ENCODE measurements at regions not wholly inside any gene's neighbourhood (a gene's known extent, or its start where the extent isn't known, plus 50 kb on each side); places are given as distances from the start of the nearest gene placed in this dataset.

DNA sequence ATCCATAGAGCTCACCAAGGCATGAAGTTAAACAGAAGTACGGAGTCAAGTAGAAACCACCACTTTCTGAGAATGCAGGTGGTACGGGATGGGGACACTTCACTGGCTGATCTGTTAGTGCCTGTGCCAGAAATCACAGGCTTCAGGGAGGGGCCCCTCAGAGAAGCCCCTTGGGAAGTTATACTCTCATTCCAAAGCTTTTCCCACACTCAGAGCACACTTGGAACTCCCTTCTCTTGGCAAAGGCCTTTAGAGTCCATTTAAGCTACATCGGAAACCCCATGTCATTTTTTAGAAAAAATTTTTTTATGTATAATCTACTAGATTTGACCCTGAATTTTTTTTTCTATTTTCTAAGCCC, 80.7 kb upstream of the WASF3 start:
- H3K27me3 Mint-ChIP-seq (ENCODE audit: low read depth), result no peaks in the 10 kb centered on the region
- H3K4me1 Mint-ChIP-seq, result peaks cover 30% of the 10 kb centered on the region
- no peaks in the 10 kb centered on the region for H3K9me3 Mint-ChIP-seq
- peak overlapping the region; percentile 74 to 80 (median 76) for H3K4me3 Mint-ChIP-seq
- TF ChIP-seq, protein P1, sequence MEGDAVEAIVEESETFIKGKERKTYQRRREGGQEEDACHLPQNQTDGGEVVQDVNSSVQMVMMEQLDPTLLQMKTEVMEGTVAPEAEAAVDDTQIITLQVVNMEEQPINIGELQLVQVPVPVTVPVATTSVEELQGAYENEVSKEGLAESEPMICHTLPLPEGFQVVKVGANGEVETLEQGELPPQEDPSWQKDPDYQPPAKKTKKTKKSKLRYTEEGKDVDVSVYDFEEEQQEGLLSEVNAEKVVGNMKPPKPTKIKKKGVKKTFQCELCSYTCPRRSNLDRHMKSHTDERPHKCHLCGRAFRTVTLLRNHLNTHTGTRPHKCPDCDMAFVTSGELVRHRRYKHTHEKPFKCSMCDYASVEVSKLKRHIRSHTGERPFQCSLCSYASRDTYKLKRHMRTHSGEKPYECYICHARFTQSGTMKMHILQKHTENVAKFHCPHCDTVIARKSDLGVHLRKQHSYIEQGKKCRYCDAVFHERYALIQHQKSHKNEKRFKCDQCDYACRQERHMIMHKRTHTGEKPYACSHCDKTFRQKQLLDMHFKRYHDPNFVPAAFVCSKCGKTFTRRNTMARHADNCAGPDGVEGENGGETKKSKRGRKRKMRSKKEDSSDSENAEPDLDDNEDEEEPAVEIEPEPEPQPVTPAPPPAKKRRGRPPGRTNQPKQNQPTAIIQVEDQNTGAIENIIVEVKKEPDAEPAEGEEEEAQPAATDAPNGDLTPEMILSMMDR (IDR thresholded peaks at IDR 0.05; ENCODE audit: unreplicated experiment in 3 of 3), result no peak
- no peaks in the 10 kb centered on the region for H3K36me3 Mint-ChIP-seq (ENCODE audit: low read depth)
- H3K27ac Mint-ChIP-seq, result peak overlapping the region; percentile 35 to 83 (median 50)

DNA sequence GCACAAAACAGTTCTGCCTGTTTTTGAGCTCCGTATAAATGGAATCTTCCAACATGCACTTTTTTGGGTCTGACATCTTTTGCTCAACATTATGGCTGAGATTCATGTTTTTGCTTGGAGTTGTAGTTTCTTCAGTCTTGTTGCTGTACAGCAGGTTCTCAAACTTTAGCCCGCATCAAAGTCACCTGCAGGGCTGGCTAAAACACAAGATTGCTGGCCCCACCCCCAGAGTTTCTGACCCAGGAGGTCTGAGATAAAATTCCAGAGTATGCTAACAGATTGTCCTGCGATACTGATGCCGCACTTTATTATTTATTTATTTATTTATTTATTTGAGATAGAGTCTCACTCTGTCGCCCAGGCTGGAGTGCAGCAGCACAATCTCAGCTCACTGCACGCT, 79.8 kb upstream of the WASF3 start:
- Mint-ChIP-seq H3K27ac (no peak overlapping the region), H3K27me3 (ENCODE audit: low read depth) (no peaks in the 10 kb centered on the region), H3K4me3 (peak overlapping the region in 1 of 3 experiments; percentile 37), H3K9me3 (no peaks in the 10 kb centered on the region), H3K36me3 (ENCODE audit: low read depth) (no peaks in the 10 kb centered on the region), H3K4me1 (peaks cover 30% of the 10 kb centered on the region)
- TF ChIP-seq, protein P1 (IDR thresholded peaks at IDR 0.05; ENCODE audit: unreplicated experiment in 3 of 3), result no peak

DNA sequence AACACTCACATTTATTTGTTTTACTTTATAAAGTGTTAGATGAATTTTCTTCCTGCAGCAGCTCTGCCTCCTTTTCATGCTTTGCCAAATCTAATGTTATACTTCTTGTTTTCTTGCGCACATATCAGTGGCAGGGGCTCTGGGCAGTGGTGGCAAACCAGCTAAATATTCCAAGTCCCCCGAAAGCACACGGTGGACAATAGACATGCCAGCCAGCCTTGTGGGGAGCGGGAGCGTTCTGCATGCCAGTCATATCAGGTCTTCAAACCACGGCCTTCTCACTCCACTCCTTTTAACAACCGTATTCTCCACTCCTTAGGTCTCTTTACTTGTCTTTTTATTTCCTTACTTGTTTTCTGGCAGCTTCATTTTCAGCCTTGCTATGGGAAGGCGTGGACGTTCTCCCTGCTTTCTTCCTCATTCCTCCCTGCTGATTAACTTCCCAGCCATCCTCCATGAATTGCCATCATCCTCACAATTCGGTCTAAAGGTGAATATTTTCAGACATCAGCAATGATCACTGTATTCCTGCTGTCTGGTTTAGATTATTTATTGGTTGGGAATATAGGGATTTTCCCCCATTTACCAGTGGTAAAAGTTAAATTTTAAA, 77.1 kb upstream of the WASF3 start:
- peaks cover 23% of the 10 kb centered on the region for H3K4me1 Mint-ChIP-seq
- H3K27ac Mint-ChIP-seq, result no peak overlapping the region
- H3K27me3 Mint-ChIP-seq (ENCODE audit: low read depth), result no peaks in the 10 kb centered on the region
- H3K36me3 Mint-ChIP-seq (ENCODE audit: low read depth), result no peaks in the 10 kb centered on the region
- peak overlapping the region in 1 of 3 experiments; percentile 24 for H3K4me3 Mint-ChIP-seq
- H3K9me3 Mint-ChIP-seq, result no peaks in the 10 kb centered on the region
- TF ChIP-seq, protein P1 (IDR thresholded peaks at IDR 0.05; ENCODE audit: unreplicated experiment in 3 of 3), result no peak

DNA sequence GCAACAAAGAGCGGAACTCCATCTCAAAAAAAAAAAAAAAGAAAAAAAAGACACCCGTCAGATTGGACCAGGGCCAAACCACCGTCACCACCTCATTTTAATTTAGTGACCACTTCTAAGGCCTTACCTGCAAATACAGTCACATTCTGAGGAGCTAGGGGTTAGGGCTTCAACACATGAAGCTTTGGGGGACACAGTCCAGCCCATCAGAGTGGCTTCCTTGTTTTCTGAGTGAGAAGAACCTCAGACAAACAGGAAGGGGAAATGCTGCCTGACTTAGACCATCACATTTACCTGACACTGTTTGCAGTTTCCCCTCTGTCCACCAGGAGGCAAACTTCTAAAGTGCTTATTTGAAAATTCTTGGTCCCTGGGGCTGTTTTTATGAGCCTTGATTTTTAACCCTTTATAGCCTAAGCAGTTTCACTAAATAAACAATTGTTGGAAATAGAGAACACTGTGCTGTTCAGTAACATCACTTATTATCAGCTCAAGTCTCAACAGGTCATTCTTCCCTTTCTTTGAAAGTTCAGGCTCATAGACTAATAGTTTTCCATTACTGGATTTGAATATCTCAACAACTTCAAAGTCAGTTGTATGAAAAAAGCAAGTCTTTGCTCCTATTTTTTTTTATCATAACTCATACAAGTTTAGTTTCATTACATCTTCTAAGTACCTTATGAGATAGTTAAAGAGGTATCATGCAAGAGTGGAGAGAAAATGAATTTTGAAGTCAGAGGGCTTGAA, 74.9 kb upstream of the WASF3 start:
- Mint-ChIP-seq H3K9me3 (no peaks in the 10 kb centered on the region), H3K27ac (no peak overlapping the region), H3K36me3 (ENCODE audit: low read depth) (no peaks in the 10 kb centered on the region), H3K4me1 (peaks cover 12% of the 10 kb centered on the region), H3K27me3 (ENCODE audit: low read depth) (no peaks in the 10 kb centered on the region), H3K4me3 (no peak overlapping the region)
- TF ChIP-seq, protein P1 (IDR thresholded peaks at IDR 0.05; ENCODE audit: unreplicated experiment in 3 of 3), result peak; percentile 79 to 91 (median 85)

DNA sequence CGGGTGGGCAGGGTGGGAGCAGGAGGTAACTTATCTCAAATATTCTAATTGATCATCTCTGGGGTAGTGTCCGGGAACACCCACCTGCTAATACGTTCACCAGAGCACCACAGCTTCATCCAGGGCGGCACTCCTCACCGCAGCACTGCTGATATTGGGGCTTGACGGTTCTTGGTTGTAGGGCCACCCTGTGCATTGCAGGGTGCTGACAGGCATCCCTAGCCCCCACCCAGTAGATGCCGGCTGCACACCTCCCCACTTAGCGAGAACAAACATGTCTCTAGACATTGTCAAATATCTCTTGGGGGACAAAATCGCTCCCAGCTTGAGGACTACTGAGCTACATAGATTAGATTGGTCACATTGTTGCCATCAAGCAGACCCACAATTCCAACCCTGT, 73.9 kb upstream of the WASF3 start:
- no peaks in the 10 kb centered on the region for H3K36me3 Mint-ChIP-seq (ENCODE audit: low read depth)
- TF ChIP-seq, protein P1 (IDR thresholded peaks at IDR 0.05; ENCODE audit: unreplicated experiment in 3 of 3), result no peak
- no peaks in the 10 kb centered on the region for H3K9me3 Mint-ChIP-seq
- peaks cover 12% of the 10 kb centered on the region for H3K4me1 Mint-ChIP-seq
- H3K27me3 Mint-ChIP-seq (ENCODE audit: low read depth), result no peaks in the 10 kb centered on the region
- H3K27ac Mint-ChIP-seq, result no peak overlapping the region
- no peak overlapping the region for H3K4me3 Mint-ChIP-seq

DNA sequence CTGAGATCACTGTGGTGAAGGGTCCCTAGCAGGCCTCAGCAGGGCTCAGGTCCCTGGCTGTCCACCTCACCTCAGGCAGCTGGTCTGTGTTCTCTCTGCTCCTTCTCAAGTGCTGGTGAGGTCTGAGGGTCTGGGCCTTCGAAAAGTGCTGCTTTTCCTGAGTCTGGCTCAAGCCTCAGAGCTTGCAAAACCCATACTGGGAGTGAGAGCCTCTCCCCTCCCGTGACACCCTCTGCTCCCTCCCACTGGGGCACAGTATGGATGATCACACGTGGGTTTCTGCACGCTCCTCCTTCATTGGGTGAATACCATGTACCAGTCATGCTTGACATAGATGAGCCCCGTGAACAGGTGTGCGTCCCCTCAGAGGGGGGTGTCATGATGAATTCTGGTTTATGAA, 73.3 kb upstream of the WASF3 start:
- H3K4me3 Mint-ChIP-seq, result no peak overlapping the region
- H3K36me3 Mint-ChIP-seq (ENCODE audit: low read depth), result no peaks in the 10 kb centered on the region
- no peaks in the 10 kb centered on the region for H3K27me3 Mint-ChIP-seq (ENCODE audit: low read depth)
- H3K9me3 Mint-ChIP-seq, result no peaks in the 10 kb centered on the region
- TF ChIP-seq, protein P1 (IDR thresholded peaks at IDR 0.05; ENCODE audit: unreplicated experiment in 3 of 3), result no peak
- peaks cover 12% of the 10 kb centered on the region for H3K4me1 Mint-ChIP-seq
- H3K27ac Mint-ChIP-seq, result no peak overlapping the region

Data from nephron (organoid).